Endothelial cell of umbilical vein (primary cell): ENCODE measurements at regions not wholly inside any gene's neighbourhood (a gene's known extent, or its start where the extent isn't known, plus 50 kb on each side); places are given as distances from the start of the nearest gene placed in this dataset.

Source experiments
- BruUV-seq: library from RNA; stranded (reverse); fragments of 400-500 nt; replicated peaks from 2 replicates; lab custom pipeline; 2021; lab: Mats Ljungman, UMichigan
- CTCF ChIA-PET: fragments of 300-600, 350-600 bp; sonication (Branson Sonifier 250); formaldehyde crosslinking; loops from one replicate; lab custom pipeline; 2021; ENCODE audit warnings: antibody characterized with exemption, inconsistent platforms; lab: Charles Lee
- POLR2A ChIA-PET: fragments of 300-600, 350-600 bp; sonication (Branson Sonifier 250); formaldehyde crosslinking; loops from one replicate; lab custom pipeline; 2021; ENCODE audit warnings: antibody characterized with exemption, inconsistent platforms; lab: Charles Lee
- DNase-seq: peaks from one replicate; pipeline ENCODE4 v3.0.0-alpha.2; 2011; ENCODE audit warnings: low read depth, low spot score
- FAIRE-seq: peaks from 2 replicates; lab custom pipeline; 2011; peaks lifted over from hg19 to GRCh38; lab: Jason Lieb, UNC
- H2AFZ ChIP-seq: 2 replicates; pipeline ENCODE4 v1.6.0; 2012; ENCODE audit warnings: low read depth, low read length, control low read depth, inconsistent platforms
- H3K27ac ChIP-seq: 2 replicates; pipeline ENCODE4 v1.5.1; 2011; ENCODE audit warnings: low read depth, mild to moderate bottlenecking, control low read depth, low read length, moderate library complexity; ENCODE audit not compliant: insufficient read depth
- H3K27me3 ChIP-seq, 2 experiments: 2 replicates each; pipeline versions ENCODE4 v1.6.0 to v1.6.1; 2011; ENCODE audit warnings: low read length in 2 of 2, mixed read lengths in 1 of 2; ENCODE audit not compliant: control insufficient read depth in 2 of 2, insufficient read depth in 2 of 2
- H3K36me3 ChIP-seq, 2 experiments: 2 replicates in 1 of 2; 3 replicates in 1 of 2; pipeline ENCODE4 v1.5.1; 2011; ENCODE audit warnings: low read length in 2 of 2, mild to moderate bottlenecking in 1 of 2, moderate library complexity in 1 of 2; ENCODE audit not compliant: control insufficient read depth in 2 of 2, insufficient read depth in 2 of 2; ENCODE audit errors: extremely low read depth in 1 of 2
- H3K4me1 ChIP-seq: 3 replicates; pipeline ENCODE4 v1.5.1; 2011; ENCODE audit warnings: mild to moderate bottlenecking, low read length; ENCODE audit not compliant: control insufficient read depth, insufficient read depth; ENCODE audit errors: extremely low read depth
- H3K4me2 ChIP-seq: 2 replicates; pipeline ENCODE4 v1.6.1; 2011; ENCODE audit warnings: low read length, control low read depth, mixed read lengths; ENCODE audit not compliant: insufficient read depth
- H3K4me3 ChIP-seq, 3 experiments: fragments of 200-600 bp in 1 of 3; sonication (generic), shearing (Covaris generic) in 1 of 3; replicated peaks in 1 of 3; 2 replicates each; pipeline ENCODE4 v1.5.1; 2011 to 2016; ENCODE audit warnings: control low read depth in 3 of 3, low read length in 3 of 3, mild to moderate bottlenecking in 2 of 3, inconsistent platforms in 1 of 3, low read depth in 1 of 3, moderate library complexity in 1 of 3; ENCODE audit not compliant: insufficient read depth in 1 of 3
- H3K79me2 ChIP-seq: 2 replicates; pipeline ENCODE4 v1.6.0; 2012; ENCODE audit warnings: low read length, inconsistent platforms; ENCODE audit not compliant: control insufficient read depth, insufficient read depth
- H3K9ac ChIP-seq: replicated peaks from 2 replicates; pipeline ENCODE3; 2011; ENCODE audit warnings: low read length, control low read depth; ENCODE audit not compliant: insufficient read depth; ENCODE audit errors: extremely low read depth
- H3K9me1 ChIP-seq: replicated peaks from 3 replicates; pipeline ENCODE4 v1.6.0; 2011; ENCODE audit warnings: mild to moderate bottlenecking, low read length; ENCODE audit not compliant: control insufficient read depth, insufficient read depth; ENCODE audit errors: extremely low read depth
- H3K9me3 ChIP-seq: replicated peaks from 2 replicates; pipeline ENCODE4 v1.5.1; 2012; ENCODE audit warnings: low read length, inconsistent platforms; ENCODE audit not compliant: control insufficient read depth, insufficient read depth
- H4K20me1 ChIP-seq: replicated peaks from 2 replicates; pipeline ENCODE3; 2011; ENCODE audit warnings: mild to moderate bottlenecking, low read length; ENCODE audit not compliant: control insufficient read depth, insufficient read depth; ENCODE audit errors: extremely low read depth
- EZH2 ChIP-seq: IDR thresholded peaks from 2 replicates; pipeline ENCODE4 v1.6.1; 2012; ENCODE audit warnings: borderline replicate concordance, low read depth, mild to moderate bottlenecking, moderate library complexity, low read length, inconsistent platforms; ENCODE audit not compliant: severe bottlenecking
- GATA2 ChIP-seq: IDR thresholded peaks from 2 replicates; pipeline ENCODE4 v1.7.0; 2011; ENCODE audit warnings: low read depth, mild to moderate bottlenecking, moderate library complexity, mixed read lengths, low read length; ENCODE audit not compliant: insufficient read length, insufficient read depth
- JUN ChIP-seq: IDR thresholded peaks from 2 replicates; pipeline ENCODE4 v1.6.1; 2011; ENCODE audit warnings: borderline replicate concordance, low read depth; ENCODE audit not compliant: insufficient read length, insufficient read depth
- MYC ChIP-seq: IDR thresholded peaks from one replicate; pipeline ENCODE4 v1.6.1; 2011; ENCODE audit warnings: mild to moderate bottlenecking, low read depth, low read length
- POLR2AphosphoS5 ChIP-seq: IDR thresholded peaks from 2 replicates; pipeline ENCODE4 v1.6.1; 2012; ENCODE audit warnings: low read depth, mild to moderate bottlenecking, control low read depth, low read length, moderate library complexity; ENCODE audit not compliant: insufficient read depth
- dilution Hi-C: fragments of 300-500 bp; cut with MboI; formaldehyde crosslinking; loops from one replicate; pipeline ENCODE4 v1.15.0; 2019; ENCODE audit warnings: low sequenced_read_pairs; ENCODE audit not compliant: extremely low pct_ligation_motif_present
- intact Hi-C: fragments of 100-400 bp; cut with micrococcal nuclease; formaldehyde crosslinking; loops from one replicate; pipeline ENCODE4 v1.10.0; 2022
- TF ChIP-seq, protein P1 (sequence below), 2 donors: IDR thresholded peaks; 1 replicate in 1 of 2; 2 replicates in 1 of 2; pipeline ENCODE4 v1.5.1; 2011; ENCODE audit warnings: low read length in 2 of 2, mild to moderate bottlenecking in 2 of 2, moderate library complexity in 2 of 2, control low read depth in 1 of 2, inconsistent platforms in 1 of 2, low read depth in 1 of 2; ENCODE audit not compliant: insufficient read depth in 1 of 2; ENCODE audit errors: extremely low read depth in 1 of 2

DNA sequence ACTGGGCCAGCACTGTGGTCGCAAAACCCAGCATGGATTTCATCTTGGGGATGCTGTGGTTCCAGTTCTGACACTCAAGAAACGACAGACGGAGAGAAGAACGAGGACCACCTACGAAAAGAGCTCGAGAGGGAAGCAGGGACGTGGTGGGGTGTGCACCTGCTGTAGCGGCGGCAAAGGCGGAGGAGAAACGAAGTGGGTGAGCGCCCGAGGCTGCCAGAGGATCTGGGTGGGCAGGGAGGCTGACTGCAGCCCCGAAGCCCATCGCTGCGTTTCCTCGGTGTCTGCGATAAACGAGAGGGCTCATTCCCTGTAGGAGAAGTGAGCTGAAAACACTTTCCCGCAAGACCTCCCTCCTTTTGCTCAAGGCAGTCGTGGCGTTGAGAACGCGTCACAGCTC lies 246.1 kb downstream of the OR4C45 start:
- FAIRE-seq (no peak), DNase-seq (no peak)
- Histone ChIP-seq H4K20me1 (no peaks in the 10 kb centered on the region), H3K9ac (no peak overlapping the region), H3K4me1 (no peaks in the 10 kb centered on the region), H3K4me2 (no peak overlapping the region), H2AFZ (no peak overlapping the region), H3K27me3 (no peaks in the 10 kb centered on the region), H3K27ac (no peak overlapping the region), H3K36me3 (no peaks in the 10 kb centered on the region), H3K9me3 (peaks cover 2% of the 10 kb centered on the region), H3K9me1 (no peaks in the 10 kb centered on the region), H3K79me2 (no peaks in the 10 kb centered on the region), H3K4me3 (no peak overlapping the region)
- TF ChIP-seq EZH2 (no peak), GATA2 (no peak), MYC (no peak), POLR2AphosphoS5 (no peak), JUN (no peak)
- TF ChIP-seq, protein P1, sequence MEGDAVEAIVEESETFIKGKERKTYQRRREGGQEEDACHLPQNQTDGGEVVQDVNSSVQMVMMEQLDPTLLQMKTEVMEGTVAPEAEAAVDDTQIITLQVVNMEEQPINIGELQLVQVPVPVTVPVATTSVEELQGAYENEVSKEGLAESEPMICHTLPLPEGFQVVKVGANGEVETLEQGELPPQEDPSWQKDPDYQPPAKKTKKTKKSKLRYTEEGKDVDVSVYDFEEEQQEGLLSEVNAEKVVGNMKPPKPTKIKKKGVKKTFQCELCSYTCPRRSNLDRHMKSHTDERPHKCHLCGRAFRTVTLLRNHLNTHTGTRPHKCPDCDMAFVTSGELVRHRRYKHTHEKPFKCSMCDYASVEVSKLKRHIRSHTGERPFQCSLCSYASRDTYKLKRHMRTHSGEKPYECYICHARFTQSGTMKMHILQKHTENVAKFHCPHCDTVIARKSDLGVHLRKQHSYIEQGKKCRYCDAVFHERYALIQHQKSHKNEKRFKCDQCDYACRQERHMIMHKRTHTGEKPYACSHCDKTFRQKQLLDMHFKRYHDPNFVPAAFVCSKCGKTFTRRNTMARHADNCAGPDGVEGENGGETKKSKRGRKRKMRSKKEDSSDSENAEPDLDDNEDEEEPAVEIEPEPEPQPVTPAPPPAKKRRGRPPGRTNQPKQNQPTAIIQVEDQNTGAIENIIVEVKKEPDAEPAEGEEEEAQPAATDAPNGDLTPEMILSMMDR (IDR thresholded peaks at IDR 0.05; ENCODE audit: extremely low read depth in 1 of 2, insufficient read depth in 1 of 2, low read depth in 1 of 2, low read length in 2 of 2), result no peak
- BruUV-seq, result no TSS peak
- ChIA-PET POLR2A (no interaction called here), CTCF (no interaction called here)
- dilution Hi-C loops, result no loop called here
- intact Hi-C loops, result no loop called here
